B cell (primary cell): ENCODE measurements at regions not wholly inside any gene's neighbourhood (a gene's known extent, or its start where the extent isn't known, plus 50 kb on each side); places are given as distances from the start of the nearest gene placed in this dataset.

ENCODE experiments used
- EZH2 ChIP-seq: IDR thresholded peaks from 2 replicates; pipeline ENCODE4 v1.6.1; 2012; ENCODE audit warnings: borderline replicate concordance, low read depth, mild to moderate bottlenecking, moderate library complexity, low read length; ENCODE audit not compliant: insufficient read depth, poor library complexity, severe bottlenecking
- TF ChIP-seq, protein P1 (sequence below): fragments of 200-600 bp; IDR thresholded peaks from one replicate; pipeline ENCODE4 v1.8.0; 2022; ENCODE audit warnings: antibody characterized with exemption, mild to moderate bottlenecking

DNA sequence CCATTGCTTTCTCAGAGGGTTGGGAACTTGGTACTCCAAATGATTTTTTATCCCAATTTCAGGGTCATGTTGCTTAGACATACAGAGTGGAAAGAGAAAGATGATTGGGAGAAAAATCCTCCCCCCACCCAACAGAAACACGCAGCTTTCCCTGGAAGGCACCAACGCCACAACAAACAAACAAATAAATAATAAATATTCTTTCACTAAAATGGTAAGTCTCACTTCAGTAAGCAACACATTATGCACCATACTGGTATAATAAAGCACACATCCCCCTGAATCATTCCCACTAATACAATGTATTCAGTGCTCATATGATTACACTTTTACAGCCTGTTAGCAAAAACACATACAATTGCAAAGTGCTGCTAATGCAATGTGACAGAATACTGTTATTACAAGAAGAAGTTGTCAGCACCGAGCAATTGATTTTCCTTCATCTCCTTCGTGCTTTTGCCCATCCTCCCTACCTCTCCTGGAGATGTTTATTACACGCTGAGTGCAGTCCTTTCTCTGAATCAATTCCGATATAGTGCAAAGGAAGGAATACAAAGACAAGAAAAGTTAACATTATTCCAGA lies 359.9 kb downstream of the TXNL1 start:
- TF ChIP-seq, protein P1, sequence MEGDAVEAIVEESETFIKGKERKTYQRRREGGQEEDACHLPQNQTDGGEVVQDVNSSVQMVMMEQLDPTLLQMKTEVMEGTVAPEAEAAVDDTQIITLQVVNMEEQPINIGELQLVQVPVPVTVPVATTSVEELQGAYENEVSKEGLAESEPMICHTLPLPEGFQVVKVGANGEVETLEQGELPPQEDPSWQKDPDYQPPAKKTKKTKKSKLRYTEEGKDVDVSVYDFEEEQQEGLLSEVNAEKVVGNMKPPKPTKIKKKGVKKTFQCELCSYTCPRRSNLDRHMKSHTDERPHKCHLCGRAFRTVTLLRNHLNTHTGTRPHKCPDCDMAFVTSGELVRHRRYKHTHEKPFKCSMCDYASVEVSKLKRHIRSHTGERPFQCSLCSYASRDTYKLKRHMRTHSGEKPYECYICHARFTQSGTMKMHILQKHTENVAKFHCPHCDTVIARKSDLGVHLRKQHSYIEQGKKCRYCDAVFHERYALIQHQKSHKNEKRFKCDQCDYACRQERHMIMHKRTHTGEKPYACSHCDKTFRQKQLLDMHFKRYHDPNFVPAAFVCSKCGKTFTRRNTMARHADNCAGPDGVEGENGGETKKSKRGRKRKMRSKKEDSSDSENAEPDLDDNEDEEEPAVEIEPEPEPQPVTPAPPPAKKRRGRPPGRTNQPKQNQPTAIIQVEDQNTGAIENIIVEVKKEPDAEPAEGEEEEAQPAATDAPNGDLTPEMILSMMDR, result no peak
- TF ChIP-seq EZH2, result no peak
